ENCODE measurements at regions not wholly inside any gene's neighbourhood (a gene's known extent, or its start where the extent isn't known, plus 50 kb on each side); places are given as distances from the start of the nearest gene placed in this dataset.

GRCh38 chr9:675697-676370 is 165.7 kb upstream of the DMRT1 start:
- TF ChIP-seq POLR2A (IDR thresholded peaks at IDR 0.05; ENCODE audit: low read depth, low read length) (no peak), CTCF (IDR thresholded peaks at IDR 0.05; ENCODE audit: extremely low read depth in 1 of 2, insufficient read depth in 1 of 2, low read depth in 1 of 2, low read length in 2 of 2) (no peak), MYC (IDR thresholded peaks at IDR 0.05; ENCODE audit: low read depth, low read length) (no peak), MAX (IDR thresholded peaks at IDR 0.05; ENCODE audit: insufficient read depth, insufficient read length) (no peak), JUN (IDR thresholded peaks at IDR 0.05; ENCODE audit: borderline replicate concordance, insufficient read depth, insufficient read length, low read depth) (no peak)

Measured in endothelial cell of umbilical vein (primary cell).